Panc1 (cell line): ENCODE measurements at regions not wholly inside any gene's neighbourhood (a gene's known extent, or its start where the extent isn't known, plus 50 kb on each side); places are given as distances from the start of the nearest gene placed in this dataset.

Experiments used
- POLR2AphosphoS5 ChIP-seq: IDR thresholded peaks from 2 replicates; pipeline ENCODE4 v1.6.1; 2012; ENCODE audit warnings: mild to moderate bottlenecking, low read depth, low read length, moderate library complexity
- TF ChIP-seq, protein P1 (sequence below): fragments of 450-650 bp; IDR thresholded peaks from 2 replicates; pipeline ENCODE4 v1.5.1; 2017; ENCODE audit warnings: mild to moderate bottlenecking

DNA sequence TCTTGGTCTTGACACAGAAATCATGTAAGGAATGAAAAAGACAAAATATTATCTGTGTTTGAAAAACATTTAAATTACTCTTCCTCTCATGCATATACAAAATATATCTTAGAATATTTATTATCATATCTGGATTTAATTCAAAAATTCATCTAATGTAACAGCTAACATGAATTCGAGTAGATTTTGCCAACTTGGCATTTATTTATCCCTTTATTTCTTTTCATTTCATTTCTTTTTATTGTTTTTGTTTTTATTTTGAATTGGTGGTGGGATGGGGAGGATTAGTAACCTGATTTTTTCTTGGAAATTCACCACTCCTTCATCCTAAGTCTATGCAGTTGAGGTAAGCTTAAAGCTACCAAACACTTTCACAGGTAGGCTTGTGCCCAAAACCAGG lies 508.7 kb downstream of the EPHA7 start:
- TF ChIP-seq, protein P1, sequence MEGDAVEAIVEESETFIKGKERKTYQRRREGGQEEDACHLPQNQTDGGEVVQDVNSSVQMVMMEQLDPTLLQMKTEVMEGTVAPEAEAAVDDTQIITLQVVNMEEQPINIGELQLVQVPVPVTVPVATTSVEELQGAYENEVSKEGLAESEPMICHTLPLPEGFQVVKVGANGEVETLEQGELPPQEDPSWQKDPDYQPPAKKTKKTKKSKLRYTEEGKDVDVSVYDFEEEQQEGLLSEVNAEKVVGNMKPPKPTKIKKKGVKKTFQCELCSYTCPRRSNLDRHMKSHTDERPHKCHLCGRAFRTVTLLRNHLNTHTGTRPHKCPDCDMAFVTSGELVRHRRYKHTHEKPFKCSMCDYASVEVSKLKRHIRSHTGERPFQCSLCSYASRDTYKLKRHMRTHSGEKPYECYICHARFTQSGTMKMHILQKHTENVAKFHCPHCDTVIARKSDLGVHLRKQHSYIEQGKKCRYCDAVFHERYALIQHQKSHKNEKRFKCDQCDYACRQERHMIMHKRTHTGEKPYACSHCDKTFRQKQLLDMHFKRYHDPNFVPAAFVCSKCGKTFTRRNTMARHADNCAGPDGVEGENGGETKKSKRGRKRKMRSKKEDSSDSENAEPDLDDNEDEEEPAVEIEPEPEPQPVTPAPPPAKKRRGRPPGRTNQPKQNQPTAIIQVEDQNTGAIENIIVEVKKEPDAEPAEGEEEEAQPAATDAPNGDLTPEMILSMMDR, result no peak
- TF ChIP-seq POLR2AphosphoS5, result no peak
